NOMO-1 treated with dmso at 0.1 percent for 144 hours (cell line): ENCODE measurements at regions not wholly inside any gene's neighbourhood (a gene's known extent, or its start where the extent isn't known, plus 50 kb on each side); places are given as distances from the start of the nearest gene placed in this dataset.

Experiments
- DNase-seq: peaks from one replicate; lab custom pipeline; 2025; ENCODE audit not compliant: unreplicated experiment; lab: John Stamatoyannopoulos, UW

DNA sequence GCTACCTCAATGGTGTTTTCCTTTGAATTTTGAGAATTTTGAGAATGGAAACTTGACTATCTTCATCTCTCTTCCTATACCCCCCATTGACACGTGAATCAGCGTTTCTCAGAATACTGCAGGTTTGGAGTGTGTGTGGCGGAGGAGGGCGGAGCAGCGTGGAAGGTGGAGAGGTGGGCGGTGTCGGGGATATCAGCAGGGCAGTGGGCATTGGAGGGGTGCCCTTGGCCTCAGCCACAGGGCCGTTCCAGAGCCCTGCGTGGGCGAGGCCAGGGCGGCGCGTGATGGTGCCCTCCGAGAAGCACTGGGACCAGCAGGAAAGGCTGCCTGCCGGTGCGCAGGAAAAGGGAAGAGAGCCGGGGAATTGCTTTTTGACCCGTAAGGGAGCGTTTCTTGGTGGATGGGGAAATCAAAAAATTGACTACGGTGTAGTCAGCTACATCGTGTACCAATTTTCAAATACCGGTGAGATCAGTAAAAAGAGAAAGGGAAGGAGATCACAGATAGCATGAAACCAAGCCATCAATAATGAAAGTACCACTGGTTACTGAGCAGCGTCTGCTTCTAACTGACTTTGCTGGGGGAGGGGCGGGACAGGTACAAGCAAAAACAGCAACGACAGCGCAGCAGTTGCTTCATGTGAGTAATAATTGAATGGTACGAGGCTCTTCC is 82.7 kb upstream of the DUSP22 start:
- DNase-seq = no peak

DNA sequence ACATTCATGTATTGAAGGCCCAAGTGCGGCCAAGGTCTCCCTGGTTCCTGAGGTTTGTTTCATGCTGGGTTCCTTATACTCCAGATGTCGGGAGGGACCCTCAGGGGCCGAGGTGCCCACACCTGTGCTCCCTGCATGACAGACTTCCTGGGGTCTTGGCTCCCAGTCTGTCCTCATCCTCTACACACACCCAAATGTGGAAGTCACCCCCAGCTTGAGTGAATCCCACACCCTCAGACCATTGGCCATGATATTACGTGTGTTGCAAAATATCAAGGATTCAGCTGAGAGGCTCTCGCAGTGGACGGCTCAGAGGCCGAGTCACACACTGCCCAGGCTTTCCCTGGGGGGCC is 82.2 kb upstream of the DUSP22 start:
- no peak for DNase-seq

DNA sequence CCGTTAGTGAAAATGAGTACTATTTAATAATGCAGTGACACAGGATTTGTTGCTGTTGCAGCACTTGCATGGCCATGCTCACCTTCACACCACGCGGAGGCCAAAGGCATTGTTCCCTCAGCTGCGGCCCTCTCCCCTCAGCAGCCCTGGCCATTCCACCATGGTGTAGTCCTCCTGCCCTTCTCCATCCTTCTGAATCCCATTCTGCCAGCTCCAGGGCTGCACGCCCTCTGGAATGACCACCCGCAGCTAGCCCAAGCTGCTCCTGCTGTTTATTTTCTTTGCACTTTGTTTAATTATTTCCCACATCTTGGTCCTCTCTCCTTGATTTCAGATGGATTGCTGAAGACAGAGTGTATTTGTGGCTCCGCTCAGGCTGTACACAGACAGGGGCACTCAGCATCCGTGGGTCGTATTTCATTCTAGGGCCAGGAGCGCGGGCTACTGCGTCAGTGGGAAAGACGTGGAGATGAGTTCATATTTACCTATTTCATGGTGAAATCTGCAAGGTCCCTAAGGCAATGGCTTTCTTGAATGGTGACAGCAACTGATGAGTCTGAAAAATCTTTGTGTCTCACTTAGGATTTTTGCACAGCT is 81.4 kb upstream of the DUSP22 start:
- no peak for DNase-seq

DNA sequence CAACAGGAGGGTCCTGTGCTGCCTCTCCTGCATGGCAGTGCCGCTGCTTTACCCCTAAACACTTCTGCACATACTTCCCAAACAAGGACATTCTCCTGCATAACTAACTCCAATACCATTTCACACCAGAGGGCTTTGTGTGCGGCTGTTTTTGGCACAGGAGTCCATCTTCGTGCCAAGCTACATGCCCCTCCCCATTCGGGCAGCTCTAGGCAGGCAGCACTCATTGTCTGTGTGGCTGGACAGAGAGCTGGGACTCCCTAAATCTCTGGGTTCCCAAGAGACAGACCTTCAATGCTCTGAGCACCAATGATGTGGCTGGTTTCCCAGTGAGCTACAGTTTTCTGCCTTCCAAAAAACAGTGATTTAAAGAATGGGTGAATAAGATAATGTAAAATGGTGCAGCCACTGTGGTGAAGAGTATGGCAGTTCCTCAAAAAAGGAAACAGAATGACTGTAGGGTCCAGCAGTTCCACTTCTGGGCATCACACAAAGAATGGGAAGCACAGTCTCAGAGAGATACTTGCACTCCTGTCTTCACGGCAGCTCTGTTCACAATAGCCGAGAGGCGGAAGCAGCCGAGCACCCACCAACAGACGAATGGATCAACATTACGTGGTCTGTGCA is 80.3 kb upstream of the DUSP22 start:
- no peak for DNase-seq

DNA sequence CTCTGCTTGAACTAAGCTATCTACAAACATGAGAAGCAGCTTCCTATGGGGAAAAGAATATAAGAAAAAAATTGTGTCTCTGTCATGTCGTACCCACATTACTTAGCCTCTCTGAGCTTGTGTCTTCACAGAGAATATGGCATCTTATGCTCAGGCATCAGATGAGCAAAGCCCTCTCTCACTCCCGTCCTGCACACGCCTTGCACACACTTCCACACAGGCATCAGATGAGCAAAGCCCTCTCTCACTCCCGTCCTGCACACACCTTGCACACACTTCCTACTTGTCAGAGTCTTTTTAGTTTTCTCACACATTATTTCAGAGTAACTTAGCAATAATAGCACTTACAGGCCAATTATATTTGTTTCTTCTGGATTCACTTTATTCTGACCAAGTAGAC is 79.0 kb upstream of the DUSP22 start:
- DNase-seq = no peak

DNA sequence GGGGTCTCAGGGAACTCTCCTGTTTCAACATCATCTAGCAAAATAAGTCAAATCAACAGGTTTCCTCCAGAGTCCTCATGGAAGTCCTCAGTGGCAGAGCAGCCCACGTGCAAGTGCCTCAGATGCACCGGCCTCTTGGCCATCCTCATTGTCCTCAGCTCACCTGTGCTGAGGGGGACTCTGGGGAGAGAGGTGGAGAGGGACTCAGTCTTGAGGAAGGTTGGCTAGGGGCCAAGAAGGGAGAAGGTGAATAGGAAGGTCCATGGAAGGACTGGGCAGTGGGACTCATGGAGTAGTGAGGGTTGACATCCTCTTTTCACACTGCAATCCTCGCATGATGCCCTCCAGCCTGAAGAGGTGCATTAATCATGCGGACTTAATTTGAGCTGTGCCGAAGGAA is 77.9 kb upstream of the DUSP22 start:
- no peak for DNase-seq

DNA sequence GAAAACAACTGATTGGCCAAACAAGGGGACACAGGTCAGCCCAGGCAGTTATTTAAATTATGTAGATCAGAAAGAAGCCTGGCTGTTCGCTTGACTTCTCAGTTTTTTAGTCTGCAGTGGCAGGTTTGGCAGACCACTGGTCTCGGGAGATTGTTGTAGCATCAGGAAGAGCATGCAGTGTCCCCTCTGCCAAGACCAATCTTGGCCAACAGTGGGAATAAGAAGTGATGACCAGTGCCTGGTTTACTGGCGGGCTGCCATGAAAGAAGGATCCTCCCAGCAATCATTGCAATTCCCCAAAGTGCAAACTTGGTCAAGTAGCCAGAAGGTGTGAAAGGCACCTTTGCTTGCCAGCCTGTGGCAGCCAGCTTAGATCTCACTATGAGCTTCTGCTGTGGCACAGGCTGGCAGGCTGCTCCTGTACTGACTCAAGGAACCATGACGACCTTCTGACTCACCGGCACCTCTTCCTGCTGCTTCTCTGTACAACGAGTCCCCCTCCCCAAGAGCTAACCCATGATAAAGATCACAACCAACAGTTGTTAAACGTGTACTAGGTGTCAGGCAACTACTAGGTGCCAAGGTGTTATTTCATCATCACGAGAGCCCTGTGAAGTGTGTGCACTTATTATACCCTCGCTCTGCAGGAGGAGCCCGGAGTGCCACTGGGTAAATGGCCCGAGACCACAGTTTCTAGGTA is 76.8 kb upstream of the DUSP22 start:
- DNase-seq = no peak

DNA sequence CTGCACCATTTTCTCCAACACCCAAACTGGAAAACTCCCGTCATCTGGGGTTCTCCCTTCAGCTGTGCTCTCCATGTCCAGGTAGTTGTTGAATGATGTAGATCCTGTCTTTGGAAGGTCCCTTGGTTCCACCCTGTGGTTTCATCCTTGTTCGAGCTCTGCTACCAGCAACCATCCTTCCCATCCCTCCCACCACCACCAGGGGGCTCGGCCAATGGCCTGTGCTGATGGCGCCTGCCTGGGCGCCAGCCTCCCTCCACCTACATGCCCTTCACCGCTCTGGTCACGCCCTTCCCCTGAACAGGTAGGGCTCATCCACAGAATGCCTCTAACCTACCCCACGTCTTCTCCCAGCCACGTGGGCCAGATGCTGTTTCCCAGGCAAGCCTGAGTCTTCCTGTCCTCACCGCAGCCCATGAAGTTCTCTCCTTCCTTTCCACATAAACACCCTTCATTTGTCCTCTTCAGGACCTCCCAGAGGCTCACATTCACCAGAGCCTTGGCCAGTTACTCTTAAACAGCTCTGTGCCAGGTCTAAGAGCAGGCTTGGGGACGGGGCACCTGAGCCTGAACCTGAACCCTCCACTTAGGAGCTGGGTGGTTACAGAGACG is 75.1 kb upstream of the DUSP22 start:
- DNase-seq = no peak

DNA sequence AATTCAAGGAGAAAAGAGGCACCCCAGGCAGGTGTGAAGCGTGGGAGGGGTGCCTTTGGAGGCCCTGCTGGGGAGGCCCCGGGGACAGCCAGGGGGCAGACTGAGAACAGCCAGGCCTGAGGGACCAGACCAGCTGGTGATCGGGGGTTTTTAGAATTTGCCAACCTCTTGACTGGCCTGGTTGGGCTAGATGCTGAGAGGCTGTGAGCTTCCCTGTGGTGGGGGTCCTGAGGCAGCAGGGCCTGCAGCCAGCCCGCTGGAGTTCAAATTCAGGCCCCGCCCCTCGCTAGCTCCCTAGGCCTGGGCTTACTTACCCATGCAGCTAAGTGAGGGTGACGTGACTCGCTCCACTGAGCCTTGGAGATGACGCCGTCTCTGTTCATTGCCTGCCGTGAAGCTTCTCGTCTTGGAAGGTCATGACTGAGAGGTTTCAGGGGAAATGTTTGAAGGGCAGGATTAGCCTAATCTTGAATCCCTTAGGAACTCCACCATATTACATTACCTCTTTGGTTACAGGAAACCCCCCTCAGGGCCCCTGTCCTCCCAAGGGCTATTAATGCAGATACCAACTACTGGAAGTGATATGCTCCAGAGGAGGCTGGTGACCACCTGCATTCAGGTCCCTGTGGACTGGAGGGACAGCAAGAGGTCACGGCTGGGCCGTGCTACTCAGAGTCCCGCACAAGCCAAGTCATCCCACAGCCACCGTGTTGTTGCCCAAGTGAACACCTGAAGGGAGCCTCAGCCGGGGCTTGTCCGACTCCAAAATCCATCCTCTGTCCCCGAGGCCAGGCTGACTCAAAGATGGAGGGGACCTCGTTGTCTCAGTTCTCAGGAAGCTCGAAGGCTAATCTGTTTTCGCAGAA is 73.9 kb upstream of the DUSP22 start:
- no peak for DNase-seq

DNA sequence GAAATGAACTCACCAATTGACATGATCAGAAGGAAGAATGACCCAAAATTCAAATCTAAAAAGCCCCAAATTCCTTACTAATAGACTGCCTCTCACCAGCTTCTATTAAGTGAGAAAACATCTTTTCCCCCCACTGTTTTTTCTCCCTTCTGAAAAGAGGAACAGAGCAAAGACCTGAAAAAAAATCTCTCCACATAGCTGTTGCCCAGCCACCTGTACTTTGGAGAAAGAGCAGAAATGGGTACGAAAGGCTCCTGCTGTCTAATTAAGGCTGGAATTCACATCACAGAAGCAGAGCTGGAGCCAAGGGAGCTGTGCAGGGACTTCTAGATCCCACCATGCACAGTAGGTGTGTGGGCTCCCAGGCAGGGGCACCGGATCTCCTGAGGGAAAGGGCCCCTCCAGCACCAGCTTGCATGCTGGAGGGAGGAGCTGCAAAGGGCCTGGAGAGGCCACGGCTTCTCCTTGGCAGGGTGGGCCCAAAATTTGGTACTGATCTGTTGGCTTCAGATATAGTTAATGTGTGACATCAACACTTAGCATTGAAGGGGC is 73.2 kb upstream of the DUSP22 start:
- DNase-seq = no peak

DNA sequence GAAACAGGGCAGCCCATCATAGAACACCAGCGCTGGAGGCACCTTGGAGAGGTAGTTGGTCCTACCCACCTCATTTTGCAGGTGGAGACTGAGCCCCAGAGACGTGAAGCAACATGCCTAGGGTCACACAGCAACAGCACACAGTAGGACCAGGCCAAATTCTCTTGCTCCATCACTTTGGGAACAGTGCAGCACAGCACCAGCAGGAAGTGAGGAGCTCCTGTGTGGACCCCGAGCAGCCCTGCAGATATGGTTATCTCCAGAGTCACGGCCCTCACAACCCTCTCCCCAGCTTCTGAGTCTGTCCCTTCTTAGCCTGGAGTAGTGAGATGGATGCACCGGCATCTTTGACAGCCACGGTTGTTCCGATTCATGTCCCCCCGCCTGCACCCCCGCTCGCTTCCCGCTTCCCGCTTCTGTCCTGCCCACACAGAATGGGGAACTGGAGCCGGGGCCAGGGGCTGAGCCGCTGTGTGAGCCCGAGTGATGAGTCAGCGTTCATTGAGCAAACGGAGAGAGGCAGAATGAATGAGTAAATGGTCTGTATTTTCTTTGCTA is 72.6 kb upstream of the DUSP22 start:
- peak; percentile 92 for DNase-seq

DNA sequence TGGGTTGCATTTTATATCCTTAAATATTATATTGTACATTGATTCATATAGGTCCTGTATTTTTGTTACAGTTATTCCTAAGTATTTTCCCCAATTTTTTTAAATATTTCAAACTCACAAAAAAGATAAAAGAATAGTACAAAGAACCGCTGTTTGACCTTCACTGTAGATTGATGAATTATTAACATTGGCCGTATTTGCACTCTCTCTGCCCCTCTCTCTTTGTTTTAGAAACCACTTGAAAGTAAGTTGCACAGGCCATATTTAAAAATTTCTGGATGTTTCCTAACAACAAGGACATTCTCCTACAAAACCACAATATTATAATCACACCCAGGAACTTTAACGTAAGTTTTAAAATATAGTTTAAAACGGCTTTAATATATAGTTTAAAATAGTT is 72.0 kb upstream of the DUSP22 start:
- no peak for DNase-seq

DNA sequence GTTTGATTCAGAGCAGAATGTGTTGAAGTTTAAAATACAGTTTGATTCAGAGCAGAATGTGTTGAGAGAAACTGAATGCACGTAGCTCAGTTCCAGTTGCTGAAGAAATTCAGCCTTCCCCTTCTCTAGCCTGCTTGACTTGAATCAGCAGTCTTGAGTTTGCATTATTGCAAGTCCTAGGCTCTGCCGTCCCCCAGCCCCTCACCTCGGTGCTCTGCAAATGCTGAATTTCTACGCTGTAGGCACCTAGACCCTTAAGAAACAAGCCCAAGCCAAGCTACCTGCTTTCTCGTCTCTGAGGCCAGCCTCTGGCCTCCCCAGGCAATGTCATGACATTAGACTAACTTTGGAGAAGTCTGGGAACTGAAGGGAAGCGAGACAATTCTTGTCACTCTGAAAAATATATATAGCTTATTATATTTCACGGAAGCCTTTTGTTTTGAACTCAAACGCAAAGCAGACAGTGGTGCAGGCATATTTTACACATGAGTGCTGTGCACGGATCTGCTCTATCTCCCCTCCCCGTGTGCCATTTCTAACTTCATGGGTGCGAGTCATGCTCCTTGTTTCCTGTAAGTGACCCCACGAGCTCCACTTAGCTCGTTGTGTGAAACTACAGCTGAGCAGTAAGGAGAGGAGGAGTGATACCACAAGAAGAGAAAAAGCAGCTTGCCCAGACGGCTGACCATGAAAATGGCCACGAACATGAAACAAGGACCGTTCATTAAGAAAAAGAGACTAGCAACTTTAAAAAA is 71.4 kb upstream of the DUSP22 start:
- no peak for DNase-seq

DNA sequence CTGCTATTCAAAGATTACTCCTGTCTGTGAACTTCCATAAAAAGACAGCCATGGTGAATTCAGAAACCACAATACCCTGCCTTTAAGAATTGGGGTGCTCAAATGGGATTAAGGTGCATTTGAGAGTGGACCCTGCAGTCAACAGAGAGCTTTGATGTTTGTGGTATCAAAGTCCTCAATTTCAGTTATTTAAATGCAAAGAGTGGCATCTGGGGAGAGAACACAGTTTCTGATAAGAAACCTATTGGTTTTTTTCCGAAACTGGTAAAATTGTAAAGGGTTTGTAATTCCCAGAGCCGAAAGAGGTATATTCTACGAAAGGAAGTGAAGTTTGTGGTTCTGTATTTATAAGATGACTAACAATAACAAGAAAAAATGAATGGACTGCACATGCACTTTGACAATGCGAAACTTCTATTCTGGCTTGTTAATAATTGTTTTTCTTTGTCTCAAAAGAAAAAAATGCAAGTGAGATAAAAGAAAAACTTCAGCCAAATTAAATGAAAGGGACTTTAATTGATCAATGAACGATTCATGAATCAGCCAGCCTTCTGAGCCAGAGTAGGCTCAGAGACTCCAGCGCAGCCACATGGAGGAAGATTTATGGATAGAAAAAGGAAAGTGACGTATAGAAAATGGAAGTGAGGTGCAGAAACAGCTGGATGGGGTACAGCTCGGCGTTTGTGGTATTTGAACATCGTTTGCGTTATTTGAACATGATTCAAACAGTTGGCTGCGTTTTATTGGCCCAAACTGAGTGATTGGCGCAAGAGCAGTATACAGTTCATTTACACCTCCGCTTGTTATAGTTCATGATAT is 70.5 kb upstream of the DUSP22 start:
- DNase-seq = no peak

DNA sequence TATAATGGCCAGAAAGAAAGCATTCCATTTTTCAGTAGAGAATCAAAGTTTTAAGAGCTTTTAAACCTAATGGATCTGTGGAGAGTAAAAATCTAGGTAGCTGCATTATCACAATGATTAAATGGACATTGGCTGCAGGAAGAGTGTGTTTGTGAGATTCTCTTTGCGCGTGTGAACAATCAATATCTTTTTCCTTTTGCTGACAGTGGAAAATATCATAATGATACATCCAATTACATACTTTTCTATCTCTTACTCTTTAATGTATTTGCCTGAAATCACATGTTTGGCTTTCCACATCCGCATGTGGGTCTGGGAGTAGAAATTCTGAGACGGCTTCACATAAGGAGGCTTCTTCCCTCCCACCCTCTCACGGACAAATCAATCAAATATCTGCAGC is 69.8 kb upstream of the DUSP22 start:
- no peak for DNase-seq

DNA sequence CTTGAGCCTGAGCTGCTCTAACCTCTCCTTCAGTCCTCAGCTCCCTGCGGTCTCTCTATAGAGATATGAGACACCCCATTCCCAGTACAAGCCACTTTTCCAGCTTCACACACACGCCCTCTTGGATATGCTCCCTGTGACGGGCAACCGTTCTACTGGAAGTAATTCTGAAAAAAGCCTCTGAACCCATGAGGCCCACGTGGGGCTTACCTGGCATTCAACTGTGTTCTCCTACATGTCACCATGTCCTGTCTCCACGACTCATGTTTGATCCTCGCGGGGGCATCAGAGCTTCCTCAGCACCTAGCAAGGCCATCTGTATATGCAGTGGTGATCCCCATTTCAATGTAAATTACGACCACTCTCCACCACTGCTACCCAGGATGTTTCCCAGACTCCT is 69.2 kb upstream of the DUSP22 start:
- no peak for DNase-seq

DNA sequence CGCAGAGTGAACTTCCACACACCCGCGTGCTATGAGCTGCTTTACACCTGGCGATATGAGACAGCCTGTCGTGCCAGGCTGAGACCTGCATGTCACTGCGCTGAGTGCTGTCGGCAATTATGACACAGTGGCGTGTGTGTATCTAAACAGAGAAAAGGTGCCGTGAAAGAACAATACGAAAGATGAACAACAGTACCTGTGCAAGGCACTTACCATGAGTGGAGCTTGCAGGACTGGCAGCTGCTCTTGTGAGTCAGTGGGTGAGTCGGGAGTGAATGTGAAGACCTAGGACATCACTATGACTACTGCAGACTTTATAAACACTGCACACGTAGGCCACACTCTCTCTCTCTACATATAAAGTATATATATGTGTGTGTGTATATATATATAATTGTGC is 68.5 kb upstream of the DUSP22 start:
- DNase-seq = no peak

DNA sequence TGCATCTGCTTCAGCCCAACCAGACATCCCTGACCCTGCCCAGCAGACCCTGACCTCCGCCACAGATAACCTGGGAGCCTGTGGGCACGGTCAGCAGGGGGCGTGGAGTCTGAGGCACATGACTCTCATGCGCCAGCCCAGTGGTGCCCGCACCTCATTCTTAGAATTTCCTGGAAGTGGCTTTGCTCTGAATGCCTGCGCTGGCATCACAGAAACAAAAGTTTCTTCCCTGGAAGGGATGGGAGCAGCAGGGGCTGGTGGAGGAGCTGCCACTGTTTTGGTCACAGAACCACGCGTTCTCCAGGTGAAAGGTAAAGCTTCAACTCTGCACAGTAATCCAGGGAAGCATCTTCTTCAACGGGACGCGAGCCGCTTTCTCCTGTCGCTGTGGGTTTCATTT is 67.9 kb upstream of the DUSP22 start:
- DNase-seq = no peak
